Activated B cell treated with CpG ODN at 0.5 μM for 24 hours (primary cell): ENCODE measurements at regions not wholly inside any gene's neighbourhood (a gene's known extent, or its start where the extent isn't known, plus 50 kb on each side); places are given as distances from the start of the nearest gene placed in this dataset.

Experiments
- ATAC-seq: fragments of 200-7000 bp; cut with Tn5 transposase; one replicate; pipeline ENCODE4 v1.10.0; 2021; ENCODE audit warnings: low read depth, mild to moderate bottlenecking, moderate library complexity
- CTCF ChIA-PET: fragments of 350-600 bp; sonication (Branson Sonifier 250); formaldehyde crosslinking; loops from one replicate; lab custom pipeline; 2021; ENCODE audit warnings: antibody characterized with exemption; lab: Charles Lee
- POLR2A ChIA-PET: fragments of 350-600 bp; sonication (Branson Sonifier 250); formaldehyde crosslinking; loops from one replicate; lab custom pipeline; 2021; ENCODE audit warnings: antibody characterized with exemption; lab: Charles Lee
- DNase-seq: peaks from one replicate; pipeline ENCODE4 v3.0.0; 2022
- H3K27ac Mint-ChIP-seq: one replicate; pipeline ENCODE4 v1.8.0; 2020; ENCODE audit warnings: mixed read lengths
- H3K27me3 Mint-ChIP-seq: one replicate; pipeline ENCODE4 v1.8.0; 2021; ENCODE audit warnings: mixed read lengths
- H3K36me3 Mint-ChIP-seq: one replicate; pipeline ENCODE4 v1.8.0; 2021; ENCODE audit warnings: low read depth, mixed read lengths
- H3K4me1 Mint-ChIP-seq: one replicate; pipeline ENCODE4 v1.8.0; 2021; ENCODE audit warnings: mixed read lengths
- H3K4me3 Mint-ChIP-seq: one replicate; pipeline ENCODE4 v1.8.0; 2020; ENCODE audit warnings: mild to moderate bottlenecking, mixed read lengths
- H3K9me3 Mint-ChIP-seq: one replicate; pipeline ENCODE4 v1.8.0; 2020; ENCODE audit warnings: mixed read lengths
- intact Hi-C: fragments of 100-400 bp; cut with micrococcal nuclease; formaldehyde crosslinking; loops from one replicate; pipeline ENCODE4 v1.15.1; 2024
- TF ChIP-seq, protein P1 (sequence below): fragments of 200-600 bp; IDR thresholded peaks from one replicate; pipeline ENCODE4 v1.8.0; 2022; ENCODE audit warnings: antibody characterized with exemption, mild to moderate bottlenecking

DNA sequence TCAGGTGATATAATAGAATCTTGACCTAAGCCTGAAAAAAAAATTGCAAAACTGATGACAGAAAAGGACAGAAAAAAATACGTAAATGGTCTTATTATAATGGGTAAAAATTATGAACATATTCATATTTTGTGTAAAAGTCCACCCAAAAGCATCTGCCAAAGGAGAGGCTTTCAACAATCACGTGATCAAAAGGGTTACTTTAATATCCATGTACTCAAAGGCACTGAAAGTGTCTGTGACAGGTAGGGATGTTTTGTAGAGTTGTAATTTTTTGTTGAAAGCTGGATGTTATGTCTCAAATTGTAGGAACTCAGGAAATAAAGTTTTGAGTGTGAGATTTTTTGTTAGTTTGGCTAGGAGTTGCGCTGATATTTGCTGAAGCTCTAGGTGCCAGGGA, 144.8 kb upstream of the GALNTL6 start:
- Mint-ChIP-seq H3K4me1 (no peaks in the 10 kb centered on the region), H3K27ac (no peak overlapping the region), H3K36me3 (no peaks in the 10 kb centered on the region), H3K4me3 (no peak overlapping the region), H3K9me3 (no peaks in the 10 kb centered on the region), H3K27me3 (no peaks in the 10 kb centered on the region)
- TF ChIP-seq, protein P1, sequence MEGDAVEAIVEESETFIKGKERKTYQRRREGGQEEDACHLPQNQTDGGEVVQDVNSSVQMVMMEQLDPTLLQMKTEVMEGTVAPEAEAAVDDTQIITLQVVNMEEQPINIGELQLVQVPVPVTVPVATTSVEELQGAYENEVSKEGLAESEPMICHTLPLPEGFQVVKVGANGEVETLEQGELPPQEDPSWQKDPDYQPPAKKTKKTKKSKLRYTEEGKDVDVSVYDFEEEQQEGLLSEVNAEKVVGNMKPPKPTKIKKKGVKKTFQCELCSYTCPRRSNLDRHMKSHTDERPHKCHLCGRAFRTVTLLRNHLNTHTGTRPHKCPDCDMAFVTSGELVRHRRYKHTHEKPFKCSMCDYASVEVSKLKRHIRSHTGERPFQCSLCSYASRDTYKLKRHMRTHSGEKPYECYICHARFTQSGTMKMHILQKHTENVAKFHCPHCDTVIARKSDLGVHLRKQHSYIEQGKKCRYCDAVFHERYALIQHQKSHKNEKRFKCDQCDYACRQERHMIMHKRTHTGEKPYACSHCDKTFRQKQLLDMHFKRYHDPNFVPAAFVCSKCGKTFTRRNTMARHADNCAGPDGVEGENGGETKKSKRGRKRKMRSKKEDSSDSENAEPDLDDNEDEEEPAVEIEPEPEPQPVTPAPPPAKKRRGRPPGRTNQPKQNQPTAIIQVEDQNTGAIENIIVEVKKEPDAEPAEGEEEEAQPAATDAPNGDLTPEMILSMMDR = no peak
- ATAC-seq (no peak), DNase-seq (no peak)
- ChIA-PET CTCF (no interaction called here), POLR2A (no interaction called here)
- intact Hi-C loops = no loop called here

DNA sequence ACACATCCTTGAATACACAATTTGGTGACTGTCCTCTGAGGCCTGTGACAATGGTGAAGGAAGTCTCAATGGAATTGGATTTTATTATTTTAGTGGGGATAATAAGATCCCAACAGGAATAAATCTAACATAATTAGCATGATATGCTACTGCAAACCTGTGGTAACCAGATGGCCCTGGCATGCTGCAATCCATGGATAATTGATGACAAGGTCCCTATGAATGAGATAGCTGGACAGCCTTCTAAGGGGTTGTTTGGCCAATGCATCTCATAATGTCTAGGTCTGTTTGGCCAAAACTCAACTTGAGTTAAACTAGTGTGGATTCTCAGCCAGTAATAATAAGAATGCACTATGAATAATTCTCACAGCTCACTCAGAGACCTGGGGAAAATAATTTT, 145.3 kb upstream of the GALNTL6 start:
- Mint-ChIP-seq H3K27me3 (no peaks in the 10 kb centered on the region), H3K36me3 (no peaks in the 10 kb centered on the region), H3K4me1 (no peaks in the 10 kb centered on the region), H3K27ac (no peak overlapping the region), H3K4me3 (no peak overlapping the region), H3K9me3 (no peaks in the 10 kb centered on the region)
- DNase-seq = no peak
- ChIA-PET CTCF (no interaction called here), POLR2A (no interaction called here)
- TF ChIP-seq, protein P1 = no peak
- ATAC-seq = no peak
- intact Hi-C loops = no loop called here

DNA sequence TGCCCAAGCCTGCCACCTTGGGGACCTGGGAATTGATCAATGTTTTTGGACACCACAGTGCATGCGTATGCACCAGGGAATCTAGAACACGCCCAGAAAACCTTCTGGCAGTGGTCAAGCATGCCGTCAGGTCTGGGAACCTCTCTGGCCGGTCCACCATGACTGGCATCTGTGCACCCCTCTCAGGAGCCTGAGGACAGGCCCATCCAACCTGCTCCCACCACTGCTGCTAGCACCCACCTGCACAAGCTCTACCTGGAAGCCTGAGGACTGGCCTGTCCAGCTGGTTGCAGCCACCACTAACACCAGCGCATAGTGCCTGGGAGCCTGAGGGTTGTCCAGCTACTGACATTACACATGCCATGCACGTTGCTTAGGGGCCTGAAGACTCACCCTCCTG, 162.1 kb upstream of the GALNTL6 start:
- H3K4me3 Mint-ChIP-seq = no peak overlapping the region
- no peak for DNase-seq

DNA sequence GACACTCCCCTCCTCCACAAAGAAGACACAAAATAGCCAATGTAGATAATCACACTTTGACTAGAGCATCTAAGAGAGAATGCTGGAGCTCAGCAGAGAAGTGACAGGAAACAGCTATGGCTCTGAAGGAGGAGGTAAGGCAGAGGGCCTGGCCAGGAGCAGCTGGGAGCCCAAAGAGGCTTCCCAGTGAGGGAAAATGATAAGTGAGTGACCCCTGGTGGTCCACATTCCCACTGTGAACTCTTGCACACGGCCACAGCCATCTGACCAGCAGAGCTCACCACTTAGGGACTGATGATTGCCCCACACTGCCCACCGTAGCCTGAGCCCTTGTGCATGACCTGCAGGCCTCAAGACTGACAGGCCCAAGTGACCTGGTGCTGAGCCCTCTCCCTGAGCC, 162.7 kb upstream of the GALNTL6 start:
- H3K9me3 Mint-ChIP-seq = peaks cover 8% of the 10 kb centered on the region
- no peaks in the 10 kb centered on the region for H3K27me3 Mint-ChIP-seq
- ChIA-PET CTCF (interaction anchor here (1.5 kb wide), 1 partner anchor 14 kb away, joined by 3 read pairs; no protein-coding TSS in a partner anchor), POLR2A (no interaction called here)
- ATAC-seq = no peak
- H3K36me3 Mint-ChIP-seq = no peaks in the 10 kb centered on the region
- DNase-seq = no peak
- no peaks in the 10 kb centered on the region for H3K4me1 Mint-ChIP-seq
- TF ChIP-seq, protein P1 = no peak
- intact Hi-C loops = no loop called here
- no peak overlapping the region for H3K4me3 Mint-ChIP-seq
- H3K27ac Mint-ChIP-seq = no peak overlapping the region

More for the DNA sequence above, 162.1 kb upstream of the GALNTL6 start:
- Mint-ChIP-seq H3K36me3 (no peaks in the 10 kb centered on the region), H3K27ac (no peak overlapping the region), H3K9me3 (peaks cover 8% of the 10 kb centered on the region), H3K27me3 (no peaks in the 10 kb centered on the region), H3K4me1 (no peaks in the 10 kb centered on the region)
- no peak for ATAC-seq
- POLR2A ChIA-PET = no interaction called here
- TF ChIP-seq, protein P1 = no peak
- intact Hi-C loops = no loop called here
- CTCF ChIA-PET = no interaction called here

DNA sequence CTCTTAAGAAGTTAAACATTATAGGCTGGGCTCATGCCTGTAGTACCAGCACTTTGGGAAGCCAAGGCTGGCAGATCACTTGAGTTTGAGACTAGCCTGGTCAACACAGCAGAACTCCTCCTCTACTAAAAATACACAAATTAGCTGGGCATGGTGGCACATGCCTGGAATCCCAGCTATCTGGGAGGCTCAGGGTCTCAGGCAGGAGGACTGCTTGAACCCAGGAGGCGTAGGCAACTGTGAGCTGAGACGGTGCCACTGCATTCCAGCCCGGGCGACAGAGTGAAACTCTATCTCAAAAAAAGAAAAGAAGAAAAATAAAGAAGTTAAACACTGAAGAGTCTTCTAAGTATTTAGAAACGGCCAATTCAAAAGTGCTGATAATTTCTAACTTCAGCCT, 164.3 kb upstream of the GALNTL6 start:
- ChIA-PET POLR2A (no interaction called here), CTCF (interaction anchor here (1.5 kb wide), 1 partner anchor 12 kb away, joined by 3 read pairs; no protein-coding TSS in a partner anchor)
- intact Hi-C loops = no loop called here
- ATAC-seq (no peak), DNase-seq (no peak)
- Mint-ChIP-seq H3K36me3 (no peaks in the 10 kb centered on the region), H3K4me3 (no peak overlapping the region), H3K27ac (no peak overlapping the region), H3K9me3 (peaks cover 8% of the 10 kb centered on the region), H3K27me3 (no peaks in the 10 kb centered on the region), H3K4me1 (peaks cover 10% of the 10 kb centered on the region)
- TF ChIP-seq, protein P1 = no peak
